HFF-Myc (cell line): ENCODE measurements at regions not wholly inside any gene's neighbourhood (a gene's known extent, or its start where the extent isn't known, plus 50 kb on each side); places are given as distances from the start of the nearest gene placed in this dataset.

Experiments used
- DNase-seq: peaks from one replicate; pipeline ENCODE4 v3.0.0-alpha.2; 2011; ENCODE audit warnings: low read depth; ENCODE audit errors: extremely low read depth
- H3K4me3 ChIP-seq: replicated peaks from 2 replicates; pipeline ENCODE4 v1.5.1; 2011; ENCODE audit warnings: low read depth, mild to moderate bottlenecking, control low read depth, low read length
- CTCF ChIP-seq: IDR thresholded peaks from 2 replicates; pipeline ENCODE4 v1.5.1; 2012; ENCODE audit warnings: mild to moderate bottlenecking, low read depth, low read length, control low read depth; ENCODE audit errors: missing control alignments

GRCh38 chr14:49980027-49980426 lies 87.1 kb downstream of the ARF6 start:
- TF ChIP-seq CTCF, result no peak
- DNase-seq, result no peak
- no peak overlapping the region for H3K4me3 ChIP-seq

GRCh38 chr14:49982082-49982481 lies 89.2 kb downstream of the ARF6 start:
- no peak overlapping the region for H3K4me3 ChIP-seq
- no peak for TF ChIP-seq CTCF
- no peak for DNase-seq

GRCh38 chr14:49982501-49982951 lies 89.6 kb downstream of the ARF6 start:
- DNase-seq, result no peak
- TF ChIP-seq CTCF, result no peak
- H3K4me3 ChIP-seq, result no peak overlapping the region

- DNase-seq, result no peak
- TF ChIP-seq CTCF, result no peak
- no peak overlapping the region for H3K4me3 ChIP-seq
Observed at GRCh38 chr14:49984424-49984823, 91.5 kb downstream of the ARF6 start.

- no peak for TF ChIP-seq CTCF
- DNase-seq, result no peak
- H3K4me3 ChIP-seq, result no peak overlapping the region
Observed at GRCh38 chr14:49986343-49987014, 93.6 kb downstream of the ARF6 start.

GRCh38 chr14:49988080-49988990 lies 95.5 kb downstream of the ARF6 start:
- H3K4me3 ChIP-seq, result no peak overlapping the region
- DNase-seq, result no peak
- no peak for TF ChIP-seq CTCF
